HFFc6 (cell line): ENCODE measurements at regions not wholly inside any gene's neighbourhood (a gene's known extent, or its start where the extent isn't known, plus 50 kb on each side); places are given as distances from the start of the nearest gene placed in this dataset.
"Not testable (repeated sequence)": the region's sequence is repeated elsewhere in the genome, so short reads cannot be mapped to it uniquely, and the experiment has no call there.

ENCODE experiments used
- DNase-seq: peaks from one replicate; pipeline ENCODE4 v3.0.0-alpha.2; 2018
- H3K27ac Mint-ChIP-seq: 2 replicates; pipeline ENCODE4 v1.8.0; 2020; ENCODE audit warnings: mild to moderate bottlenecking, mixed read lengths
- H3K27me3 Mint-ChIP-seq: 2 replicates; pipeline ENCODE4 v1.8.0; 2021; ENCODE audit warnings: mild to moderate bottlenecking, moderate library complexity, mixed read lengths; ENCODE audit not compliant: insufficient read depth
- H3K36me3 Mint-ChIP-seq: 2 replicates; pipeline ENCODE4 v1.8.0; 2021; ENCODE audit warnings: low read depth, mixed read lengths
- H3K4me1 Mint-ChIP-seq: 2 replicates; pipeline ENCODE4 v1.8.0; 2020; ENCODE audit warnings: low read depth, mixed read lengths
- H3K4me3 Mint-ChIP-seq: 2 replicates; pipeline ENCODE4 v1.8.0; 2020; ENCODE audit warnings: mild to moderate bottlenecking, moderate library complexity, mixed read lengths
- H3K9me3 Mint-ChIP-seq: 2 replicates; pipeline ENCODE4 v1.8.0; 2020; ENCODE audit warnings: mild to moderate bottlenecking, mixed read lengths
- CTCF ChIP-seq: fragments of 200-600 bp; sonication (generic); IDR thresholded peaks from 2 replicates; pipeline ENCODE4 v1.5.0; 2021; ENCODE audit warnings: antibody characterized with exemption, mild to moderate bottlenecking

GRCh38 chr5:106454651-106455415, 1215.9 kb downstream of the EFNA5 start:
- H3K27me3 Mint-ChIP-seq: no peaks in the 10 kb centered on the region
- H3K27ac Mint-ChIP-seq: no peak overlapping the region
- peaks cover 40% of the 10 kb centered on the region for H3K9me3 Mint-ChIP-seq
- no peak for TF ChIP-seq CTCF
- no peak overlapping the region for H3K4me3 Mint-ChIP-seq
- H3K36me3 Mint-ChIP-seq: 0 out of 2 replicates have a peak, but pooled peaks cover 3% of the 10 kb centered on the region
- DNase-seq: no peak
- no peaks in the 10 kb centered on the region for H3K4me1 Mint-ChIP-seq

- Mint-ChIP-seq H3K9me3 (peaks cover 40% of the 10 kb centered on the region), H3K4me3 (no peak overlapping the region), H3K27ac (no peak overlapping the region), H3K27me3 (no peaks in the 10 kb centered on the region), H3K4me1 (no peaks in the 10 kb centered on the region), H3K36me3 (0 out of 2 replicates have a peak, but pooled peaks cover 3% of the 10 kb centered on the region)
- TF ChIP-seq CTCF: no peak
- DNase-seq: no peak
These were observed 1216.7 kb downstream of the EFNA5 start for GRCh38 chr5:106454050-106454449.

- H3K9me3 Mint-ChIP-seq: peaks cover 48% of the 10 kb centered on the region
- H3K4me1 Mint-ChIP-seq: no peaks in the 10 kb centered on the region
- H3K27ac Mint-ChIP-seq: no peak overlapping the region
- TF ChIP-seq CTCF: no peak
- no peak overlapping the region for H3K4me3 Mint-ChIP-seq
- 0 out of 2 replicates have a peak, but pooled peaks cover 3% of the 10 kb centered on the region for H3K36me3 Mint-ChIP-seq
- DNase-seq: no peak
- no peaks in the 10 kb centered on the region for H3K27me3 Mint-ChIP-seq
These were observed 1218.7 kb downstream of the EFNA5 start for GRCh38 chr5:106451998-106452397.

- no peak for TF ChIP-seq CTCF
- no peak overlapping the region for H3K4me3 Mint-ChIP-seq
- no peaks in the 10 kb centered on the region for H3K36me3 Mint-ChIP-seq
- no peak overlapping the region for H3K27ac Mint-ChIP-seq
- no peaks in the 10 kb centered on the region for H3K4me1 Mint-ChIP-seq
- DNase-seq: no peak
- H3K27me3 Mint-ChIP-seq: no peaks in the 10 kb centered on the region
- H3K9me3 Mint-ChIP-seq: peaks cover 16% of the 10 kb centered on the region
These were observed 1227.0 kb downstream of the EFNA5 start for GRCh38 chr5:106443746-106444145.

GRCh38 chr5:106435185-106435584, 1235.6 kb downstream of the EFNA5 start:
- no peak for TF ChIP-seq CTCF
- no peaks in the 10 kb centered on the region for H3K36me3 Mint-ChIP-seq
- H3K9me3 Mint-ChIP-seq: peaks cover 31% of the 10 kb centered on the region
- no peaks in the 10 kb centered on the region for H3K4me1 Mint-ChIP-seq
- no peak for DNase-seq
- no peak overlapping the region for H3K4me3 Mint-ChIP-seq
- no peak overlapping the region for H3K27ac Mint-ChIP-seq
- H3K27me3 Mint-ChIP-seq: no peaks in the 10 kb centered on the region

GRCh38 chr5:106430733-106431132, 1240.0 kb downstream of the EFNA5 start:
- H3K4me3 Mint-ChIP-seq, DNase-seq, H3K36me3 Mint-ChIP-seq, H3K27ac Mint-ChIP-seq, H3K4me1 Mint-ChIP-seq, H3K27me3 Mint-ChIP-seq: not testable (repeated sequence)
- H3K9me3 Mint-ChIP-seq: peaks cover 33% of the 10 kb centered on the region
